Stimulated activated CD4-positive, alpha-beta T cell treated with anti-CD3 and anti-CD28 coated beads, Interleukin-12 subunit alpha, Interleukin-12 subunit beta, amount 100 ng/mL, for 4 hours (primary cell): ENCODE measurements at regions not wholly inside any gene's neighbourhood (a gene's known extent, or its start where the extent isn't known, plus 50 kb on each side); places are given as distances from the start of the nearest gene placed in this dataset.
A peak's percentile ranks its signal among the peaks of the same experiment; 100 is the strongest.
"Not testable (repeated sequence)": the region's sequence is repeated elsewhere in the genome, so short reads cannot be mapped to it uniquely, and the experiment has no call there.

Experiments
- DNase-seq: peaks from one replicate; pipeline ENCODE4 v3.0.0-alpha.2; 2020

DNA sequence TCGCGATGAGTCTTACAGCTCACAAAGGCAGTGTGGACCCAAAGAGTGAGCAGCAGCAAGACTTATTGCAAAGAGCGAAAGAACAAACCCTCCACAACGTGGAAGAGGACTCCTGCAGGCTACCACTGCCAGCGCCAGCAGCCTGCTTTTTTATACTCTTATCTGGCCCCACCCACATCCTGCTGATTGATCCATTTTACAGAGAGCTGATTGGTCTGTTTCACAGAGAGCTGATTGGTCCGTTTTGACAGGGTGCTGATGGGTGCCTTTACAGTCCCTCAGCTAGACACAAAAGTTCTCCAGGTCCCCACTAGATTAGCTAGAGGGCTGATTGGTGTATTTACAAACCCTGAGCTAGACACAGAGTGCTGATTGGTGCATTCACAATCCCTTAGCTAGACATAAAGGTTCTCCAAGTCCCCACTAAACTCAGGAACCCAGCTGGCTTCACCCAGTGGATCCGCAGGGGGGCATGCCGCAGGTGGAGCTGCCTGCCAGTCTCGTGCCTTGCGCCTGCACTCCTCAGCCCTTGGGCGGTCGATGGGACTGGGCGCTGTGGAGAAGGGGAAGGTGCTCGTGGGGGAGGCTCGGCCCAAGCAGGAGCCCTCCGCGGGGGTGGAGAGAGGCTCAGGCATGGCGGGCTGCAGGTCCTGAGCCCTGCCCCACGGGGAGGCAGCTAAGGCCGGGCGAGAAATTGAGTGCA lies 75.7 kb downstream of the QDPR start:
- DNase-seq = not testable (repeated sequence)

- no peak for DNase-seq
Observed at GRCh38 chr4:17433827-17434226, 78.1 kb downstream of the QDPR start.

- no peak for DNase-seq
Observed at GRCh38 chr4:17427991-17428390, 83.9 kb downstream of the QDPR start.

DNA sequence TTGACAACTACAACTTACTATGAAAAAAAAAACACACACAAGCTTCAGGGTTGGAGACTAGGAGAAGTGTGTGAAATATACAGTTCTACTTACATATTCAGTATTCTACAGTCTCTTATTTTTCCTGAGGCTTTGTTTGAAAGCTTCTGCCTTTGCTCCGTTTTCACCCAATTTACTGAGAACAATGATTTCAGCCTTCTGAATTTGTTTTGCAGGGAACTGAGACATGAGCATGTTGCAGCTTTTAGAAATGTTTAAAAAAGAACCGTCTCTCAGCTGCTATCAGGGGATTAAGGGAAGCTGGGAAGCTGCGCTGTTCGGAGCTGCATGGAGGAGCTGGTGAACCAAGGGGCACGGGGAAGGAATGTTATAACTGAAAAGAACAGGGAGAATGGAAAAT lies 85.7 kb downstream of the QDPR start:
- DNase-seq = no peak

DNA sequence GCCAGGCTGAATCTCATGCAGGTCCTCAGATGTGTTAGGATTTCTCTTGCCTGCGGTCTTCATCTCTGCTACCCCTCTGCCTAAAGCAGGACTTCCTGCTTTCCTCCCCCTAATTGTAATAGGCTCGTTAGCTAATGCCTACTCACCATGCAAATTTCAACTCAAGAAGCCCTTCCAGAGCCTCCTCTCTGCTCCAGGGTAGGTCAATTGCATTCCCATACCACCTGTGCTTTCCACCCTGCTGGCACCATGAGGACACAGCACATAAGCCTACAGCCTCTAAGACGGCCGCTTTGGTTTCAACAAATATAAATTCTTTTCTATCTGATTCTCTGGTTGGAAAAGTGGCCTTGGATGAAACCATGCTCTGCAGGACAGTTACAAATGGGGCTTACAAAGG lies 93.9 kb downstream of the QDPR start:
- no peak for DNase-seq

DNA sequence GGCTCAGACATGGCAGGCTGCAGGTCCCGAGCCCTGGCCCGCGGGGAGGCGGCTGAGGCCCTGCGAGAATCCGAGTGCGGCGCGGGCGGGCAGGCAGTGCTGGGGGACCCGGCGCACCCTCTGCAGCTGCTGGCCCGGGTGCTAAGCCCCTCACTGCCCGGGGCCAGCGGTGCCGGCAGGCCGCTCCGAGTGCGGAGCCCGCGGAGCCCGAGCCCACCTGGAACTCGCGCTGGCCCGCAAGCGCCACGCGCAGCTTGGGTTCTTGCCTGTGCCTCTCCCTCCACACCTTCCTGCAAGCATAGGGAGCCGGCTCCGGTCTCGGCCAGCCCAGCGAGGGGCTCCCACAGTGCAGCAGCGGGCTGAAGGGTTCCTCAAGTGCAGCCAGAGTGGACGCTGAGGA lies 97.5 kb downstream of the QDPR start:
- no peak for DNase-seq

- DNase-seq = no peak
Observed at GRCh38 chr4:17400686-17401085, 111.2 kb downstream of the QDPR start.

DNA sequence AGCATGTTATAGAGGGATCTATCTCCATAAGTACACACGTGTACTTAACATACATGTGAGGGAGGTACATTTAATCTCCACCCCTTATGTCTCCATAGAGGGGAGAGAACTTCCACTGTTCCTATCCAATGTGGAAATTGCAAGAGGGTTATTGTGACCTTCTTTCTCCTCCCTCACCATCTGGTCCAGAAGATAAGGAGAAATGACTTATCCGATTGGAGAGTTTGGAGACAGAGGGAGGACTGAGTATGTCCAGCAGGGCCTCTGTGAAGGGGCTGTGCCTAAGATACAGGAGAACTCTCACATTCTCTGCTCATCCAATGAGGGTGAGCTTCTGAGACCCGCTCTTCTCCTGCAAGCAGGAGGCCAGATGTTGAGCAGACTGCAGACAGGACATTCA lies 113.1 kb downstream of the QDPR start:
- DNase-seq = no peak

- DNase-seq = no peak
Observed at GRCh38 chr4:17398035-17398434, 113.9 kb downstream of the QDPR start.

- no peak for DNase-seq
Observed at GRCh38 chr4:17397611-17398010, 114.3 kb downstream of the QDPR start.

- no peak for DNase-seq
Observed at GRCh38 chr4:17385403-17385802, 126.5 kb downstream of the QDPR start.

DNA sequence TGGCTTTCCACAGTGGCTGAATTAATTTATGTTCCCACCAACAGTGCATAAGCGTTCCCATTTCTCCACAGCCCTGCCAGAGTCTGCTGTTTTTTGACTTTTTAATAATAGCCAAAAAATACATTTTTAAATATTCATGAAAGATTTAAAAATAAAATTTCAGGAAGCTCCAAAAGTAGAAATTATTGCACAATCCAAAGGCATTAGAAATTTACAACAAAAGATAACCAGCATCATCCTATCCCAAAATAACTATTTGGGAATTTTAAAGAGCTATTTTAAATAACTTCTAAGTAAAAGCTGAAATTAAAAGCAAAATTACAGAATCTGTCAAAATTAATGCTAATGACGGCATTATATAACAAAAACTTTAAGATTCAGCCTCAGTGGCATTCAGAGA lies 131.5 kb downstream of the QDPR start:
- no peak for DNase-seq

- DNase-seq = no peak
Observed at GRCh38 chr4:17376205-17376604, 135.7 kb downstream of the QDPR start.

- DNase-seq = no peak
Observed at GRCh38 chr4:17373666-17374065, 138.2 kb downstream of the QDPR start.

DNA sequence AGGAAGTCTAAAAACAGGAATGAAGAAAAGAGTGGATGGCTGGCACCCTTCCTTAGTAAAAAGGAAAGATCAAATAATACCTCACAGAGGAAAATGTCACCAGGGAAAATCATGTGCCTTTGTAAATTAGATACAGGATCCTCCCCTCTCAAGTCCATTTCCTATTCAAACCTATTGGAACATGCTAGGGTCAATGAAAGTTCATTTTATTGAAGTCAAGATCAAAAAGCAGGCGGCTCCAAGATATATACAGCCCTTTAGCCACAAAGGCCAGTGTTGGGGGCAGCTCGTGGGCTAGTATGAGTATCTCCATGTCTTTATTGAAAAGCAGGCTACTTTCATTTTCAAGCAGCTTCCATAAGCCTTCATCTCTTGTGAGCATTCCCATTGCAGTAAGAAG lies 141.1 kb downstream of the QDPR start:
- no peak for DNase-seq

DNA sequence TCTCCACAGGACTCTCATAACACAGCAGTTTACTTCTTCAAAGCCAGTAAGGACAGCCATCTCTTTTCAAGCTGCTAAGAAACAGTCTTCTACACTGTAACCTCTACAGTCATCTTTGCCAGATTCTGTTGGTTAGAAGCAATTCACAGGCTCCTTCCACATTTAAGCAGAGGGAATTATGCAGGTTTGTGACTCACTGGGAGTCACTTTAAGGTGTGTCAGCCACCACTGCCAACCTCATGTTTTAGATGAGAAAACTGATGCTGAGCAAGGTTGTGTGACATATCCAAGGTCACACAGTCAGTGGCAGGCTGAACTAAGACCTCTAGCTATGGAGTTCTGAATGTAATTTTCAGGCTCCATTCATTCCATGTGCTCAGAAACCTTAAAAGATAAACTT lies 143.5 kb downstream of the QDPR start:
- DNase-seq = no peak

GRCh38 chr4:17367201-17367600 lies 144.7 kb downstream of the QDPR start:
- no peak for DNase-seq

GRCh38 chr4:17366496-17366895 lies 145.4 kb downstream of the QDPR start:
- DNase-seq = no peak

GRCh38 chr4:17362430-17362829 lies 149.5 kb downstream of the QDPR start:
- no peak for DNase-seq

GRCh38 chr4:17358241-17358640 lies 153.6 kb downstream of the QDPR start:
- DNase-seq = no peak

DNA sequence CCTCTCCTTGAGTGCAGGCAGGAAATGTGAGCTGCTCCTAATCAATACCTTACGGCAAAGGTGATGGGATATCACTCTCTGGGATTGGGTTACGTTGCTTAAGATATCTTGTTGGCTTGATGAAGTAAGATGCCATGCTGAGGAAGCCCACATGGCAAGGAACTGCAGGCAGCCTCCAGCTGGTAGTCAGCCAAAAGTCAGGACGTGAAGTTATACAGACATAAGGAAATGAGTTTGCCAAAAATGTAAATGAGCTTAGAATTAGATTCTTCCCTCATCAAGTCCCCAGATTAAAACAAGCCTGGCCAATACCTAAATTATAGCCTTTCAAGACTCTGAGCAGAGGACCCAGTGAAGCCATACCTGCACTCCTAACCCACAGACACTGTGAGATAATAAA lies 155.0 kb downstream of the QDPR start:
- DNase-seq = no peak

DNA sequence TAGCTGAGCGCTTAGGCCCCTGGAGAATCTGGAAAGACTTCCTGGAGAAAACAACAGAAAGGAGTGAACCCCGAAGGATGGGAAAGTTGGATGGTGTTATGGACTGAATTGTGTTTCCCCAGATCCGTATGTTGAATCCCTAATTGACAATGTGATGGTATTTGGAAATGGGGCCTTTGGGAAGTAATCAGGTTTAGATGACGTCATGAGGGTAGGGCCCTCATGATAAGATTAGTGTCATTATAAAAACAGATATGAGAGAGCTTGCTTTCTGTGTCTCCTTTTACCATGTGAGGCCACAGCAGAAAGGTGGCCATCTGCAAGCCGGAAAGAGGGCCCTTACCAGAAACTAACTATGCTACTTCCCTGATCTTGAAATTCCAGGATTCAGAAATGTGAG lies 159.5 kb downstream of the QDPR start:
- no peak for DNase-seq

- no peak for DNase-seq
Observed at GRCh38 chr4:17347445-17347844, 164.4 kb downstream of the QDPR start.

- no peak for DNase-seq
Observed at GRCh38 chr4:17339376-17339775, 172.5 kb downstream of the QDPR start.

- no peak for DNase-seq
Observed at GRCh38 chr4:17336986-17337385, 174.9 kb downstream of the QDPR start.

DNA sequence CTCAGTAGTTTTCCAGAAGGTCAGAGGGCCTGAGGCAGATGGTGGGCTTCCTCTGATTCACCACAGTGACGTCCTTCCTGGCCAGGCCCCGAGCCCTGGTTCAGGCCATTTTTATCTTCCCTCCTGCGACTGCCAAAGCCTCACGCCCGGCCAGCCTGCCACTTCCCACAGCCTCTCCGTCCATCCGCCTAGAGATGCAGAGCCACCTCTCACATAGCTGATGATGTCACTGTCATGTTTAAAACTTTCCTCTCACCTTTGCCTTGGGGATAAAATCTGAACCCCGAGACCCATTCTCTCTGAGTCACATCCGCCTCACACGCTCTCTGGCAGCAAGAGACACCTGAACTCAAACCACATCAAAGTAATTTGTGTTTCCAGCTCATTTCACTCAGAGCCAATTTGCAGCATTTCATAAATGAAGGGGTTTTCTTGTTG lies 175.3 kb downstream of the QDPR start:
- peak; percentile 60 for DNase-seq
